ENCODE measurements at regions not wholly inside any gene's neighbourhood (a gene's known extent, or its start where the extent isn't known, plus 50 kb on each side); places are given as distances from the start of the nearest gene placed in this dataset.

- ChIA-PET CTCF (no interaction called here), POLR2A (no interaction called here)
- H3K4me3 ChIP-seq (ENCODE audit: low read depth, low read length): no peak overlapping the region
- TF ChIP-seq CTCF (IDR thresholded peaks at IDR 0.05; ENCODE audit: low read depth, low read length): no peak
- H3K9me3 ChIP-seq (ENCODE audit: control insufficient read depth, insufficient read depth, low read length): peaks cover 27% of the 10 kb centered on the region; the same call in 1 of the 2 replicates
- H3K27me3 ChIP-seq (ENCODE audit: control insufficient read depth, insufficient read depth, low read length): no peaks in the 10 kb centered on the region
- no peak overlapping the region for H3K27ac ChIP-seq (ENCODE audit: low read depth, low read length)
- no peak for DNase-seq (ENCODE audit: low read depth, low spot score)
These were observed 152.7 kb downstream of the URI1 start for GRCh38 chr19:30094756-30095140.

GRCh38 chr19:30095171-30095570, 153.1 kb downstream of the URI1 start:
- POLR2A ChIA-PET: no interaction called here
- DNase-seq (ENCODE audit: low read depth, low spot score): no peak
- CTCF ChIA-PET: no interaction called here
- Histone ChIP-seq H3K27me3 (ENCODE audit: control insufficient read depth, insufficient read depth, low read length) (no peaks in the 10 kb centered on the region), H3K4me3 (ENCODE audit: low read depth, low read length) (no peak overlapping the region), H3K9me3 (ENCODE audit: control insufficient read depth, insufficient read depth, low read length) (peaks cover 27% of the 10 kb centered on the region; the same call in 1 of the 2 replicates), H3K27ac (ENCODE audit: low read depth, low read length) (no peak overlapping the region)
- no peak for TF ChIP-seq CTCF (IDR thresholded peaks at IDR 0.05; ENCODE audit: low read depth, low read length)

- no peak for TF ChIP-seq CTCF (IDR thresholded peaks at IDR 0.05; ENCODE audit: low read depth, low read length)
- no peak for DNase-seq (ENCODE audit: low read depth, low spot score)
- no peak overlapping the region for H3K27ac ChIP-seq (ENCODE audit: low read depth, low read length)
- ChIA-PET CTCF (no interaction called here), POLR2A (no interaction called here)
- H3K4me3 ChIP-seq (ENCODE audit: low read depth, low read length): no peak overlapping the region
- no peaks in the 10 kb centered on the region for H3K27me3 ChIP-seq (ENCODE audit: control insufficient read depth, insufficient read depth, low read length)
- H3K9me3 ChIP-seq (ENCODE audit: control insufficient read depth, insufficient read depth, low read length): peaks cover 24% of the 10 kb centered on the region; the same call in 1 of the 2 replicates
These were observed 154.7 kb downstream of the URI1 start for GRCh38 chr19:30096596-30097370.

GRCh38 chr19:30097746-30098280, 155.8 kb downstream of the URI1 start:
- no peak for DNase-seq (ENCODE audit: low read depth, low spot score)
- TF ChIP-seq CTCF (IDR thresholded peaks at IDR 0.05; ENCODE audit: low read depth, low read length): no peak
- H3K27me3 ChIP-seq (ENCODE audit: control insufficient read depth, insufficient read depth, low read length): no peaks in the 10 kb centered on the region
- no peak overlapping the region for H3K4me3 ChIP-seq (ENCODE audit: low read depth, low read length)
- no peak overlapping the region for H3K27ac ChIP-seq (ENCODE audit: low read depth, low read length)
- POLR2A ChIA-PET: no interaction called here
- CTCF ChIA-PET: no interaction called here
- H3K9me3 ChIP-seq (ENCODE audit: control insufficient read depth, insufficient read depth, low read length): peaks cover 21% of the 10 kb centered on the region; the same call in 1 of the 2 replicates

GRCh38 chr19:30102239-30102638, 160.2 kb downstream of the URI1 start:
- POLR2A ChIA-PET: no interaction called here
- no peak for TF ChIP-seq CTCF (IDR thresholded peaks at IDR 0.05; ENCODE audit: low read depth, low read length)
- no peak for DNase-seq (ENCODE audit: low read depth, low spot score)
- no peaks in the 10 kb centered on the region for H3K27me3 ChIP-seq (ENCODE audit: control insufficient read depth, insufficient read depth, low read length)
- H3K4me3 ChIP-seq (ENCODE audit: low read depth, low read length): no peak overlapping the region
- CTCF ChIA-PET: no interaction called here
- H3K9me3 ChIP-seq (ENCODE audit: control insufficient read depth, insufficient read depth, low read length): peaks cover 27% of the 10 kb centered on the region
- H3K27ac ChIP-seq (ENCODE audit: low read depth, low read length): no peak overlapping the region

Data from AG04450 (cell line).